ENCODE measurements at regions not wholly inside any gene's neighbourhood (a gene's known extent, or its start where the extent isn't known, plus 50 kb on each side); places are given as distances from the start of the nearest gene placed in this dataset.

DNA sequence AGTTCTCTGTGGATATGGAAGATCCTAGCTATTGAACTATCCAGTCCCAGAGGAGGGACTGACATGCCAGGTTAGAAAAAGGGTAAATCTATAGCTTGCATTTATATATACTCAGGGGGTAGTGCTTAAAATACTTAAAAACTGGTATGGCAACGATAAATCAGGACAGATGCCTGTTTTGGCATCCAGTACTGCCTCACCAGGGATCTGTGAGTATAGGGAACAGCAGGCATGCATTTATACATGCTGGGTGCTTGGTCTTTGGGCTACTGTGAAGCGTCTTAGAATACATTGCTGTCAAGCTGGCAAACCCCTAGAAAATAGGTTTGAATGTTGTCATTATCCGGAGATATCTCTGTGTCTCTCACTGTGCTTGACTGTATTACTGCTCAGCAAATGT, 94.2 kb upstream of the DRD2 start:
- no peak for TF ChIP-seq CTCF (IDR thresholded peaks at IDR 0.05; ENCODE audit: low read depth, low read length, missing control alignments)
- no peak overlapping the region for H3K4me3 ChIP-seq (replicated peaks; ENCODE audit: low read depth, low read length)
- no peak for DNase-seq (ENCODE audit: extremely low read depth, low read depth)

- H3K4me3 ChIP-seq (replicated peaks; ENCODE audit: low read depth, low read length) = no peak overlapping the region
- no peak for DNase-seq (ENCODE audit: extremely low read depth, low read depth)
- no peak for TF ChIP-seq CTCF (IDR thresholded peaks at IDR 0.05; ENCODE audit: low read depth, low read length, missing control alignments)
Measured at GRCh38 chr11:113568566-113568965, 93.4 kb upstream of the DRD2 start.

DNA sequence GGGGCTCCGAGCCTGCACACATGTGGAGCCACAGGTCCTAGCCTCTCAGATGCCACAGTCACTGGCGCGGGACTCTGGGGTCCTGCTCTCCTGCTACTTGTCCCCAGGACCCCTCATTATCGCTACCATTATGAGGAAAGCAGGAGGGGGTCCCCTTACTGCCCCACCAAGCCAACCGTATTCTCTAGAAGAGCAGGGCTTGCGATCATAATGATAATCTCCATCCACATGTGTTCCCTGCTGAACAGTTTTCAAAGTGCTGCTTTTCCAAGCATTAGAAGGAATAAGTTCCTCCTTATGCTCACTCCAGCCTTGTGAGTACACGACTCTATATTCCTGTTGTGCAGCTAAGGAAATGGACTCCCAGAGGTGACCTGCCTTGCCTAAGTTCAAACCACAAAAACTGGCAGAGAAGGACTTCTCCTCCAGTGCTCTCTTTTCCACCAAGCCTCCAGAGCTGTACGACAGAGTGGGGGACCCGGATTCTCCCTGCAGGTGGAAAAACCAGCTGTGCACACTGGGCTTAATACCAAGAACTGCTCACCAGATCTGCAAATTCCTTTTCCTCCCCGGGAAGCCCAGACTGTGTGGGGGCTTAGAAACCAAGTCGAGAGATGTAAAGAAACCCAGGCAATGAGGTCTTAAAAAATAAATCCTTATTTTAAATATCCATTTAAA, 92.8 kb upstream of the DRD2 start:
- no peak for DNase-seq (ENCODE audit: extremely low read depth, low read depth)
- TF ChIP-seq CTCF (IDR thresholded peaks at IDR 0.05; ENCODE audit: low read depth, low read length, missing control alignments) = no peak
- H3K4me3 ChIP-seq (replicated peaks; ENCODE audit: low read depth, low read length) = no peak overlapping the region

GRCh38 chr11:113567097-113567496, 91.9 kb upstream of the DRD2 start:
- DNase-seq (ENCODE audit: extremely low read depth, low read depth) = no peak
- TF ChIP-seq CTCF (IDR thresholded peaks at IDR 0.05; ENCODE audit: low read depth, low read length, missing control alignments) = no peak
- H3K4me3 ChIP-seq (replicated peaks; ENCODE audit: low read depth, low read length) = no peak overlapping the region

GRCh38 chr11:113564527-113565130, 89.4 kb upstream of the DRD2 start:
- H3K4me3 ChIP-seq (replicated peaks; ENCODE audit: low read depth, low read length) = no peak overlapping the region
- DNase-seq (ENCODE audit: extremely low read depth, low read depth) = no peak
- no peak for TF ChIP-seq CTCF (IDR thresholded peaks at IDR 0.05; ENCODE audit: low read depth, low read length, missing control alignments)

DNA sequence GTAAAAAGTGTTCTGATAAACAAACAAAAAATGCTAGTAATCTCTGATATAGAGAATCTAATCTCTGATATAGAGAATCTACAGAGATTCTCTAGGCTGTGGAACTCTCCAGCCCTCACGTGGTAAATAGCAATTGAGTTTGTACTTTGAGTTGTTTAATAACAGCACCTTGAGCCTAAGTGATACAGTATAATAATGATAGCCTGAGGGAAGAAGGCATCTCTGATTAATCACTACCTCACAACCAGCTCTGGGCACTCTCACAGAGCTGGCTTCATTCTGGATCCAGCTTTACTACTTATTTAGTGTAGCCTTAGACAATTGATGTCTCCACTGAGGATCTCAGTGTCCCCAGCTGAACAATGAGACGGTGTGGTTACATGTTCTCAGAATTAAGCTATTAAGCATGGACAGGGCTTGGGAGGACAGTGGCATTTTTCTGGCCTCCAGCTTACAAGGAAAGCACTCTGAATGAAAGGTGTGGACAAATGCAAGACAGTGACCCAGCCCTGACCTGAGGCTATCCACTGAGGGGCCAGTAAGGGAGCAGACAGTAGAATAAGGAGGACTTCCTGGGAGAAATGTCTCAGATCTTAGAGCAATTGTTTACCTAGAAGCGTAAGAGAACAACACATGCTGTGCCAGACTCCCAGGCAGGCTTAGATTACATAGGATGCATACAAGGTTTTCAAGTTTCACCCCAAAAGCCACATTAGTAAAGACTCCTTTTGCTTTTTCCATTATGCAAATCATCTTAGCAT, 88.7 kb upstream of the DRD2 start:
- no peak for DNase-seq (ENCODE audit: extremely low read depth, low read depth)
- no peak for TF ChIP-seq CTCF (IDR thresholded peaks at IDR 0.05; ENCODE audit: low read depth, low read length, missing control alignments)
- H3K4me3 ChIP-seq (replicated peaks; ENCODE audit: low read depth, low read length) = no peak overlapping the region
